AG09319 (cell line): ENCODE measurements at regions not wholly inside any gene's neighbourhood (a gene's known extent, or its start where the extent isn't known, plus 50 kb on each side); places are given as distances from the start of the nearest gene placed in this dataset.

Source experiments
- DNase-seq: peaks from one replicate; pipeline ENCODE4 v3.0.0-alpha.2; 2010; ENCODE audit warnings: low read depth; ENCODE audit errors: extremely low read depth
- CTCF ChIP-seq: IDR thresholded peaks from 2 replicates; pipeline ENCODE4 v1.5.1; 2011; ENCODE audit warnings: low read depth, mild to moderate bottlenecking, inconsistent platforms, low read length, moderate library complexity

GRCh38 chr10:113384181-113384580 is 168.7 kb upstream of the HABP2 start:
- DNase-seq: no peak
- TF ChIP-seq CTCF: no peak

- DNase-seq: peak; percentile 86
- peak; percentile 91 for TF ChIP-seq CTCF
Measured at GRCh38 chr10:113385021-113385999, 167.5 kb upstream of the HABP2 start.

GRCh38 chr10:113386005-113386404 is 166.8 kb upstream of the HABP2 start:
- TF ChIP-seq CTCF: no peak
- DNase-seq: no peak

GRCh38 chr10:113389969-113390368 is 162.9 kb upstream of the HABP2 start:
- DNase-seq: no peak
- no peak for TF ChIP-seq CTCF

- no peak for DNase-seq
- no peak for TF ChIP-seq CTCF
Measured at GRCh38 chr10:113390896-113391295, 162.0 kb upstream of the HABP2 start.

GRCh38 chr10:113397047-113397446 is 155.8 kb upstream of the HABP2 start:
- TF ChIP-seq CTCF: no peak
- DNase-seq: no peak

GRCh38 chr10:113399065-113399464 is 153.8 kb upstream of the HABP2 start:
- TF ChIP-seq CTCF: no peak
- no peak for DNase-seq
